Astrocyte (in vitro differentiated cells and primary cell): ENCODE measurements at regions not wholly inside any gene's neighbourhood (a gene's known extent, or its start where the extent isn't known, plus 50 kb on each side); places are given as distances from the start of the nearest gene placed in this dataset.

Experiments
- DNase-seq: peaks from one replicate; pipeline ENCODE4 v3.0.0-alpha.2; 2010; ENCODE audit warnings: low read depth
- FAIRE-seq: peaks from 2 replicates; lab custom pipeline; 2011; peaks lifted over from hg19 to GRCh38; lab: Jason Lieb, UNC
- H2AFZ ChIP-seq: 2 replicates; pipeline ENCODE4 v1.6.0; 2012; ENCODE audit warnings: low read depth, low read length, inconsistent platforms
- H3K27ac ChIP-seq: 2 replicates; pipeline ENCODE4 v1.5.1; 2011; ENCODE audit warnings: low read depth, low read length, inconsistent platforms
- H3K27me3 ChIP-seq: 2 replicates; pipeline ENCODE4 v1.6.0; 2011; ENCODE audit warnings: low read length, inconsistent platforms; ENCODE audit not compliant: insufficient read depth
- H3K36me3 ChIP-seq: 2 replicates; pipeline ENCODE4 v1.5.1; 2011; ENCODE audit warnings: low read length, inconsistent platforms; ENCODE audit not compliant: insufficient read depth
- H3K4me1 ChIP-seq: 2 replicates; pipeline ENCODE4 v1.5.1; 2011; ENCODE audit warnings: low read length, inconsistent platforms; ENCODE audit not compliant: insufficient read depth
- H3K4me2 ChIP-seq: 2 replicates; pipeline ENCODE4 v1.6.0; 2012; ENCODE audit warnings: low read length, inconsistent platforms
- H3K4me3 ChIP-seq: 2 replicates; pipeline ENCODE4 v1.5.1; 2011; ENCODE audit warnings: low read depth, mild to moderate bottlenecking, low read length, inconsistent platforms; ENCODE audit not compliant: insufficient read depth
- H3K79me2 ChIP-seq: 2 replicates; pipeline ENCODE4 v1.6.0; 2012; ENCODE audit warnings: mild to moderate bottlenecking, low read length, inconsistent platforms; ENCODE audit not compliant: insufficient read depth
- H3K9ac ChIP-seq: 2 replicates; pipeline ENCODE4 v1.6.0; 2012; ENCODE audit warnings: mild to moderate bottlenecking, low read length, inconsistent platforms
- H3K9me3 ChIP-seq: 2 replicates; pipeline ENCODE4 v1.5.1; 2012; ENCODE audit warnings: low read depth, mild to moderate bottlenecking, low read length, inconsistent platforms; ENCODE audit not compliant: insufficient read depth
- H4K20me1 ChIP-seq: 2 replicates; pipeline ENCODE4 v1.6.0; 2012; ENCODE audit warnings: low read length, inconsistent platforms; ENCODE audit not compliant: insufficient read depth
- H3K27ac Mint-ChIP-seq: one replicate; pipeline ENCODE4 v1.8.0; 2021; ENCODE audit warnings: mild to moderate bottlenecking, mixed read lengths; ENCODE audit not compliant: unreplicated experiment
- H3K27me3 Mint-ChIP-seq: one replicate; pipeline ENCODE4 v1.8.0; 2021; ENCODE audit warnings: low read depth, mixed read lengths; ENCODE audit not compliant: unreplicated experiment
- H3K36me3 Mint-ChIP-seq: one replicate; pipeline ENCODE4 v1.8.0; 2021; ENCODE audit warnings: low read depth, mixed read lengths; ENCODE audit not compliant: unreplicated experiment
- H3K4me1 Mint-ChIP-seq: one replicate; pipeline ENCODE4 v1.8.0; 2021; ENCODE audit warnings: low read depth, mixed read lengths; ENCODE audit not compliant: unreplicated experiment
- H3K4me3 Mint-ChIP-seq: one replicate; pipeline ENCODE4 v1.8.0; 2021; ENCODE audit warnings: mild to moderate bottlenecking, moderate library complexity, mixed read lengths; ENCODE audit not compliant: unreplicated experiment
- H3K9me3 Mint-ChIP-seq: one replicate; pipeline ENCODE4 v1.8.0; 2021; ENCODE audit warnings: mild to moderate bottlenecking, mixed read lengths; ENCODE audit not compliant: unreplicated experiment
- EZH2 ChIP-seq: IDR thresholded peaks from 2 replicates; pipeline ENCODE4 v1.6.1; 2012; ENCODE audit warnings: mild to moderate bottlenecking, low read length, inconsistent platforms; ENCODE audit not compliant: insufficient read depth
- TF ChIP-seq, protein P1 (sequence below): IDR thresholded peaks from 2 replicates; pipeline ENCODE4 v1.5.1; 2011; ENCODE audit warnings: low read depth, mild to moderate bottlenecking, inconsistent platforms, low read length, moderate library complexity; ENCODE audit not compliant: insufficient read depth

DNA sequence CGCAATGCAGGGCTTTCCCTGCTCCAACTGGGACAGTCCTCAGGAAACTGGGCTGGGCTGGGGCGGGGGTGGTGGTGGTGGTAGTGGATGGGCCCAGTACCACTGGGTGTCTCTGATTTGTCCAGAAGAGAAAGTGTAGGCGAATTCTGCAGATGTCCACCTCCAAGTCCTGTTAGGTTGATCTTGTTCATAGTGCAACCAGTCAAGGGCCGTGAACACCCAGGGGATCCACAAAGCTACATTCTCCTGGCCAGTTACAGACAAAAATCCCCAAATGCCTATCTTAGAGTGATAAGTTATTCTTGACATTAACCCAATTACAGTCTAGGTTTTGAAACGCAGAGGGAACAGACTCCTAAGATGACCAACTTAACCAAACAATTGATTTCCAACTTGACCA, 97.5 kb upstream of the SHB start:
- Histone ChIP-seq H3K9ac (no peak overlapping the region), H3K4me1 (no peaks in the 10 kb centered on the region), H3K9me3 (peaks cover 3% of the 10 kb centered on the region), H3K4me3 (no peak overlapping the region), H2AFZ (no peak overlapping the region), H3K27me3 (no peaks in the 10 kb centered on the region), H3K79me2 (no peaks in the 10 kb centered on the region), H3K4me2 (no peak overlapping the region), H3K27ac (no peak overlapping the region), H3K36me3 (no peaks in the 10 kb centered on the region), H4K20me1 (no peaks in the 10 kb centered on the region)
- Mint-ChIP-seq H3K27ac (no peak overlapping the region), H3K4me3 (no peak overlapping the region), H3K4me1 (peaks cover 6% of the 10 kb centered on the region), H3K36me3 (peaks cover 7% of the 10 kb centered on the region), H3K27me3 (peaks cover 16% of the 10 kb centered on the region), H3K9me3 (peaks cover 16% of the 10 kb centered on the region)
- DNase-seq: no peak
- no peak for FAIRE-seq
- TF ChIP-seq EZH2: no peak
- TF ChIP-seq, protein P1, sequence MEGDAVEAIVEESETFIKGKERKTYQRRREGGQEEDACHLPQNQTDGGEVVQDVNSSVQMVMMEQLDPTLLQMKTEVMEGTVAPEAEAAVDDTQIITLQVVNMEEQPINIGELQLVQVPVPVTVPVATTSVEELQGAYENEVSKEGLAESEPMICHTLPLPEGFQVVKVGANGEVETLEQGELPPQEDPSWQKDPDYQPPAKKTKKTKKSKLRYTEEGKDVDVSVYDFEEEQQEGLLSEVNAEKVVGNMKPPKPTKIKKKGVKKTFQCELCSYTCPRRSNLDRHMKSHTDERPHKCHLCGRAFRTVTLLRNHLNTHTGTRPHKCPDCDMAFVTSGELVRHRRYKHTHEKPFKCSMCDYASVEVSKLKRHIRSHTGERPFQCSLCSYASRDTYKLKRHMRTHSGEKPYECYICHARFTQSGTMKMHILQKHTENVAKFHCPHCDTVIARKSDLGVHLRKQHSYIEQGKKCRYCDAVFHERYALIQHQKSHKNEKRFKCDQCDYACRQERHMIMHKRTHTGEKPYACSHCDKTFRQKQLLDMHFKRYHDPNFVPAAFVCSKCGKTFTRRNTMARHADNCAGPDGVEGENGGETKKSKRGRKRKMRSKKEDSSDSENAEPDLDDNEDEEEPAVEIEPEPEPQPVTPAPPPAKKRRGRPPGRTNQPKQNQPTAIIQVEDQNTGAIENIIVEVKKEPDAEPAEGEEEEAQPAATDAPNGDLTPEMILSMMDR: no peak

DNA sequence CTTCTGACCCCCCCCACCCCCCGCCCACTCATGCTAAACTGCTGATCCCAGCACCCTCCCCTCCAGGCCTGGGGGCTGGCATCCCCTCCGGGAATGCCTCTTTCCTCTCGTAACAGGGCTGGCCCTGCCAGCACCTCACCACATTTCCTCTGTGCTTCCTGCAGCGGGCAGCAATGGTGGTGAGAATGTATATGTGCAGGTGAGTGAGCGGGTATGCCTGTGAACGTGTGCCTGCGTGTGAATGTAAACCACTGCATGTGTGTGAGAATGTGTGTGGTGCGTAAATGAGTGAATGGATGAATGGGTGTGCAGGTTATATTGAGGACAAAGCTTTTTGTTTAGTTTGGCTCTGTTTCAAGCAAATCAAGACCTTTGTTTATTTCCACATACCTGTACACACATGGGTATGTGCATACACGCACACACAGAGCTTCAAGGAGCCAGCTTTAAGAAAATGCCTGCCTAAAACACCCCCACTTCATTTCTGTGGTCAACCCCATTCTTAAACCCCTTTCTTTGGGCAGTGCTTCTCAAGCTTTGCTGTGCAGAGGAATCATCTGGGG, 95.7 kb upstream of the SHB start:
- FAIRE-seq (no peak), DNase-seq (no peak)
- no peaks in the 10 kb centered on the region for H4K20me1 ChIP-seq
- H3K9me3 Mint-ChIP-seq: peaks cover 7% of the 10 kb centered on the region
- H3K27me3 ChIP-seq: no peaks in the 10 kb centered on the region
- no peak overlapping the region for H3K4me3 Mint-ChIP-seq
- H3K27ac ChIP-seq: no peak overlapping the region
- TF ChIP-seq, protein P1: no peak
- no peak overlapping the region for H2AFZ ChIP-seq
- H3K36me3 ChIP-seq: no peaks in the 10 kb centered on the region
- H3K27ac Mint-ChIP-seq: no peak overlapping the region
- no peaks in the 10 kb centered on the region for H3K79me2 ChIP-seq
- H3K4me2 ChIP-seq: no peak overlapping the region
- H3K27me3 Mint-ChIP-seq: peaks cover 17% of the 10 kb centered on the region
- H3K9me3 ChIP-seq: no peaks in the 10 kb centered on the region
- H3K4me1 ChIP-seq: no peaks in the 10 kb centered on the region
- no peak overlapping the region for H3K9ac ChIP-seq
- H3K4me1 Mint-ChIP-seq: no peaks in the 10 kb centered on the region
- H3K4me3 ChIP-seq: no peak overlapping the region
- H3K36me3 Mint-ChIP-seq: peaks cover 7% of the 10 kb centered on the region

DNA sequence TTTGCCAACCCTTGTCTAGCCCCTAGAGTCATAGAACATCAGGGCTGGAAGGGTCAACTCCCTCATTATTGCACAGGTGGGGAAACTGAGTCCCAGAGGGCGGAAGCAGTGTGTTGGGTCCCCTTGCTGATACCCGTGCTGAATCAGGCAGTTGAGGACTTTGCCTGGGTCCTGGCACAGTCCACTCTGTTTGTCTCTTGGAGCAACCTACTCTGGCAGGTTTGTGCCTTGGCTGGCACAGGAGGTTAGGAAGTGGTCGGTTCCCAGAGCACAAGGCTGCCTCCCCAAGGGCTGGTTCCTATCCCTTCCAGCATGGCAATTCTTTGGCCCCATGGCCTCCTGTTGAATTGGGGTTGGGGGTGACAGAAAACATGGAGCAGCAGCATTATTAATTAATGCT, 94.5 kb upstream of the SHB start:
- H3K27ac Mint-ChIP-seq: no peak overlapping the region
- no peak overlapping the region for H3K4me2 ChIP-seq
- TF ChIP-seq, protein P1: no peak
- no peak for TF ChIP-seq EZH2
- no peak overlapping the region for H3K4me3 ChIP-seq
- no peaks in the 10 kb centered on the region for H3K4me1 ChIP-seq
- H3K27ac ChIP-seq: no peak overlapping the region
- H2AFZ ChIP-seq: no peak overlapping the region
- peaks cover 17% of the 10 kb centered on the region for H3K27me3 Mint-ChIP-seq
- H3K36me3 Mint-ChIP-seq: peaks cover 3% of the 10 kb centered on the region
- H3K9ac ChIP-seq: no peak overlapping the region
- H4K20me1 ChIP-seq: no peaks in the 10 kb centered on the region
- no peaks in the 10 kb centered on the region for H3K36me3 ChIP-seq
- no peak for DNase-seq
- no peaks in the 10 kb centered on the region for H3K4me1 Mint-ChIP-seq
- H3K9me3 Mint-ChIP-seq: no peaks in the 10 kb centered on the region
- H3K9me3 ChIP-seq: no peaks in the 10 kb centered on the region
- H3K4me3 Mint-ChIP-seq: no peak overlapping the region
- no peak for FAIRE-seq
- no peaks in the 10 kb centered on the region for H3K79me2 ChIP-seq
- no peaks in the 10 kb centered on the region for H3K27me3 ChIP-seq
